ENCODE measurements at regions not wholly inside any gene's neighbourhood (a gene's known extent, or its start where the extent isn't known, plus 50 kb on each side); places are given as distances from the start of the nearest gene placed in this dataset.

GRCh38 chr4:147175460-147176025 is 229.9 kb upstream of the TTC29 start:
- Histone ChIP-seq H3K36me3 (no peaks in the 10 kb centered on the region), H3K4me3 (no peak overlapping the region), H3K9me3 (no peaks in the 10 kb centered on the region), H3K27ac (no peak overlapping the region), H3K4me1 (no peaks in the 10 kb centered on the region), H3K27me3 (no peaks in the 10 kb centered on the region)
- ATAC-seq = no peak
- 92 to 100% methylated on average over 1 of the region's 1 CpG for WGBS, 2 donors (ENCODE audit: low coverage in 1 of 2)
- TF ChIP-seq POLR2A (IDR thresholded peaks at IDR 0.05) = no peak
- TF ChIP-seq, protein P1, sequence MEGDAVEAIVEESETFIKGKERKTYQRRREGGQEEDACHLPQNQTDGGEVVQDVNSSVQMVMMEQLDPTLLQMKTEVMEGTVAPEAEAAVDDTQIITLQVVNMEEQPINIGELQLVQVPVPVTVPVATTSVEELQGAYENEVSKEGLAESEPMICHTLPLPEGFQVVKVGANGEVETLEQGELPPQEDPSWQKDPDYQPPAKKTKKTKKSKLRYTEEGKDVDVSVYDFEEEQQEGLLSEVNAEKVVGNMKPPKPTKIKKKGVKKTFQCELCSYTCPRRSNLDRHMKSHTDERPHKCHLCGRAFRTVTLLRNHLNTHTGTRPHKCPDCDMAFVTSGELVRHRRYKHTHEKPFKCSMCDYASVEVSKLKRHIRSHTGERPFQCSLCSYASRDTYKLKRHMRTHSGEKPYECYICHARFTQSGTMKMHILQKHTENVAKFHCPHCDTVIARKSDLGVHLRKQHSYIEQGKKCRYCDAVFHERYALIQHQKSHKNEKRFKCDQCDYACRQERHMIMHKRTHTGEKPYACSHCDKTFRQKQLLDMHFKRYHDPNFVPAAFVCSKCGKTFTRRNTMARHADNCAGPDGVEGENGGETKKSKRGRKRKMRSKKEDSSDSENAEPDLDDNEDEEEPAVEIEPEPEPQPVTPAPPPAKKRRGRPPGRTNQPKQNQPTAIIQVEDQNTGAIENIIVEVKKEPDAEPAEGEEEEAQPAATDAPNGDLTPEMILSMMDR (IDR thresholded peaks at IDR 0.05) = no peak

DNA sequence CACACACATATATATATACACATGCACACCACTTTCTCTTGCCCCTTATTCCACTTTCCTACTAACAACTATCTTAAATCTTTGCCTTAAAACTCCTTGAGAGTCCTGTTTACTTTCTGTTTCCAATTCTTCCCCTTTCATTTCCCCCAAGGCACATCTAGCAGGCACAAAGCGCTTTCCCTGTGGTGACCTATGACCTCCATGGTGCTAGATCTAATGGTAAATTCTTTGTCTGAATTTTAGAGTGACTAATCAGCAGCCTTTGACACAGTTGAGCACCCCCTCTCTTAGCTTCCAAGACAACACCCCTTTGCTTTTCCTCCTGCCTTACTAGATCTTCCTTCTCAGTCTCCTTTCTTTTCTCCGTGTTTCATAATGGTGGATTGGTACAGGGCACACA is 236.4 kb upstream of the TTC29 start:
- H3K36me3 ChIP-seq = no peaks in the 10 kb centered on the region
- no peak overlapping the region for H3K4me3 ChIP-seq
- no peaks in the 10 kb centered on the region for H3K4me1 ChIP-seq
- WGBS, 2 donors (ENCODE audit: low coverage in 1 of 2) = 61 to 81% methylated on average over 2 of the region's 2 CpGs
- H3K9me3 ChIP-seq = peaks cover 0 to 24% (median 0%) of the 10 kb centered on the region in 3 donors
- H3K27ac ChIP-seq = no peak overlapping the region
- H3K27me3 ChIP-seq = no peaks in the 10 kb centered on the region
- TF ChIP-seq EP300 (IDR thresholded peaks at IDR 0.05) (no peak), POLR2AphosphoS5 (IDR thresholded peaks at IDR 0.05) (no peak), POLR2A (IDR thresholded peaks at IDR 0.05) (no peak)
- TF ChIP-seq, protein P1 (IDR thresholded peaks at IDR 0.05) = no peak
- no peak for ATAC-seq

- no peak for ATAC-seq
- H3K36me3 ChIP-seq = no peaks in the 10 kb centered on the region
- H3K27ac ChIP-seq = no peak overlapping the region
- H3K4me1 ChIP-seq = no peaks in the 10 kb centered on the region
- peaks cover 0 to 11% (median 0%) of the 10 kb centered on the region in 3 donors for H3K9me3 ChIP-seq
- no peak overlapping the region for H3K4me3 ChIP-seq
- no peaks in the 10 kb centered on the region for H3K27me3 ChIP-seq
- TF ChIP-seq POLR2A (IDR thresholded peaks at IDR 0.05) = no peak
- no peak for TF ChIP-seq POLR2AphosphoS5 (IDR thresholded peaks at IDR 0.05)
- TF ChIP-seq, protein P1 (IDR thresholded peaks at IDR 0.05) = no peak
- TF ChIP-seq EP300 (IDR thresholded peaks at IDR 0.05) = no peak
These were observed 247.0 kb upstream of the TTC29 start for GRCh38 chr4:147192679-147193078.

GRCh38 chr4:147194114-147194513 is 248.4 kb upstream of the TTC29 start:
- TF ChIP-seq EP300 (IDR thresholded peaks at IDR 0.05) = no peak
- TF ChIP-seq POLR2A (IDR thresholded peaks at IDR 0.05) = no peak
- TF ChIP-seq POLR2AphosphoS5 (IDR thresholded peaks at IDR 0.05) = no peak
- ATAC-seq = no peak
- no peaks in the 10 kb centered on the region for H3K27me3 ChIP-seq
- no peak overlapping the region for H3K27ac ChIP-seq
- WGBS, 2 donors (ENCODE audit: low coverage in 1 of 2) = 19 to 61% methylated on average over 2 to 3 of the region's 3 CpGs
- H3K4me1 ChIP-seq = no peaks in the 10 kb centered on the region
- H3K9me3 ChIP-seq = no peaks in the 10 kb centered on the region
- H3K36me3 ChIP-seq = no peaks in the 10 kb centered on the region
- H3K4me3 ChIP-seq = no peak overlapping the region

DNA sequence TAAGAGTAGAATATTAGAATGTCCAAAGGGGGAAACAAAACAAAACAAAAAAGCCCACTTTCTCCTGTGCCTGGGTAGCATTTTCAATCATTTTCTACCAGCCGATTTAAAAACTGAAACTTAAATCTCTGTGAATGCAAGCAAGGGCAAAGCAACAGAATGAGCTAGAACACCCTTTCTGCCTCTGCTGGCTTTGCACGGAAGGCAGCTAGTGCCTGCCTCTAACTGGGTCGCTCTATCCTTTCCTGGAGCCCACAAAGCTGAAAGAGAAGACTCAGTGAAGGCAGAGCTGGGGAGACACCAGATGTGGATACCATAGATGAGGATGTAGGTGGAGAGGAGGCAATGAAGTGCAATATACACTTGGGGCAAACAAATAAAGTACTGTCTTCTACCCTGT is 248.9 kb upstream of the TTC29 start:
- Histone ChIP-seq H3K4me3 (no peak overlapping the region), H3K27ac (no peak overlapping the region), H3K4me1 (no peaks in the 10 kb centered on the region), H3K9me3 (no peaks in the 10 kb centered on the region), H3K27me3 (no peaks in the 10 kb centered on the region), H3K36me3 (no peaks in the 10 kb centered on the region)
- no peak for ATAC-seq
- WGBS, 2 donors (ENCODE audit: low coverage in 1 of 2) = 23 to 43% methylated on average over 2 to 3 of the region's 3 CpGs
- TF ChIP-seq POLR2AphosphoS5 (IDR thresholded peaks at IDR 0.05) = no peak
- TF ChIP-seq, protein P1 (IDR thresholded peaks at IDR 0.05) = no peak
- no peak for TF ChIP-seq POLR2A (IDR thresholded peaks at IDR 0.05)
- TF ChIP-seq EP300 (IDR thresholded peaks at IDR 0.05) = no peak
